ENCODE measurements at regions not wholly inside any gene's neighbourhood (a gene's known extent, or its start where the extent isn't known, plus 50 kb on each side); places are given as distances from the start of the nearest gene placed in this dataset.

GRCh38 chr11:11789735-11790369, 51.9 kb upstream of the USP47 start:
- DNase-seq (ENCODE audit: low spot score) (peak; percentile 33), FAIRE-seq (no peak)

DNA sequence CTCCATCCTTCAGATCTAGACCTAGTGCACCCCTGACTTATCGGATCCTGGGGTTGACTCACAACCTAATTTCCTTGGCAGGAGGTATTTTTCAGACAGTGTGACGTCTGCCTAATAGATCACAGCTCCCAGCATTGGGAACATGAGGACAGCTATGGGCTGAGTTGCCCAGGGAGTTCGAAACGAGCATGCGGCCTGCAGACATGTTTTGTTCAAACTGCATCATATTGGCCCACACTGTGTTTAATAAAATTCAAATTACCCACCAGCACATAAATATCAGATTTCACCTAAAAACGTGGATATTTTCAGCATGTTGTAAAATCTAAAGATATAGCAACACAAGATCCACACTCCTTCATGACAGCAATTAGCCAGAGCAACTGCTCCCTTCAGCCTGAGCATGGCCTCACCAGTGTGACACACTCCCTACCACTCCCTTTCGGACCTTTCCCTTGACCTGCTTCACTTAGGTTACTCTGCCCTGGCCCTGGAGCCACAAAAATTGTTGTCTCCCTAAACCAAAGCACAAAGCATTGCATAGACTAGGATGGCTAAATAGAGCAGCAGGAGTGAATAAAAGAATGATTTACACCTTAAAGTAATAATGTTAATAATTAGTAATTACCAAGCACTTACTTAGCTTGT, 53.6 kb upstream of the USP47 start:
- no peak for DNase-seq (ENCODE audit: low spot score)
- FAIRE-seq, result no peak

DNA sequence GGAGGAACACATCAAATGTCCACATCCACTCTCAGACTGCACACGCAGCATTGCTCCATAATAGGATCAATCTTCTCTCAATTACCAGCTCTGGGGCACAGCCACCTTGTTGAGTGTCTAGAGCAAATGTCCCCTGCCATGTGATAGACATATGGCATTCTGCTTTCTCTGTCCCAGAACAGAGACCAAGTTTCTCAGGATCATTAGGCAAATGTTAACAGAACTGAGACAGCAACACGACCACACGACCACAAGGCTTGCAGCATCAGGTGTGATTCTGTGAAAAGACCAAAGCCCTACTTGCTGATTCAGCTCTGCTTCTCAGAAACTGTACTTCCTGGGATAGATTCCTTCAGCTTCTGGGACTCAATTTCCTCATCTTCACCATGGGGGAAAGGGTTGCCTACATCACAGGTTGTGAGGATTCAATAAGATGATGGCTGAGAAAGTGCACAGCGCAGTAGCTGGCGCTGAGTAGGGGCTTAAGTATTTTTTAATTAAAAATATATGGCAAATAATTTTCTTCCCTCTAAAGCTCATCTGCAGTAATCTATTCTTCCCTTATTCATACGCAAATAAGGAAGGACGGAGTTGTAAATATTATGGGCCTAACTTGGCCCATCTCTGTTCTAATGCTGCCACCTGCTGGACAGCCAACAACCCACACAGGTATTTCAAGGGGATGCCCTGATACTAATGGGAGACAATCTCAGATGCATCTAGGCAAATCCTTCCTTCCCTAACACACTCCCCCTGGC, 54.3 kb upstream of the USP47 start:
- FAIRE-seq (no peak), DNase-seq (ENCODE audit: low spot score) (peak; percentile 73)

GRCh38 chr11:11786771-11787170, 55.0 kb upstream of the USP47 start:
- peak; percentile 30 for DNase-seq (ENCODE audit: low spot score)
- no peak for FAIRE-seq

GRCh38 chr11:11786234-11786633, 55.5 kb upstream of the USP47 start:
- DNase-seq (ENCODE audit: low spot score) (no peak), FAIRE-seq (no peak)

GRCh38 chr11:11782532-11783110, 59.2 kb upstream of the USP47 start:
- DNase-seq (ENCODE audit: low spot score), result no peak
- no peak for FAIRE-seq

DNA sequence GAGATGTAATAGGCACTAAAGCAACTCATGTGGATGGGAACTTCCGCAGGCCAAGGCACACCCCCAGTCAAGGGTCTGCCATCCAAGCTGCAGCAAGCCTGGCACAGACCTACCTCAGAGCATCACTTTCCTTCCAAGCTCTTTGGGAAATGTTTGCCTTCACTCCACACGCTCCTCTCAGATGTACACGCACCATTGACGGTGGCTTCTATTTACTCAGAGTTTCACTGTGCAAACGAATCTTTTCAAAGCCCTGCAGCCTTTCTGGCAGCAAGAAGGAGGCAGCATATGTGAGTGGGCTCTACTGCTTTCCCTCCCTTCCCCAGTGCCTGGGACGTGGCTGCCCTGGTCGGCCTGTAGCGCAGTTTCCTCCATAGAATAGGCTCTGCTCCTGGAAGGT, 60.9 kb upstream of the USP47 start:
- FAIRE-seq (no peak), DNase-seq (ENCODE audit: low spot score) (no peak)

- DNase-seq (ENCODE audit: low spot score) (no peak), FAIRE-seq (no peak)
Observed at GRCh38 chr11:11779975-11780374, 61.8 kb upstream of the USP47 start.

- DNase-seq (ENCODE audit: low spot score) (no peak), FAIRE-seq (no peak)
Observed at GRCh38 chr11:11777897-11778296, 63.9 kb upstream of the USP47 start.

- FAIRE-seq, result no peak
Observed at GRCh38 chr11:11776714-11777113, 65.1 kb upstream of the USP47 start.

GRCh38 chr11:11774928-11775327, 66.8 kb upstream of the USP47 start:
- DNase-seq (ENCODE audit: low spot score), result no peak
- FAIRE-seq, result no peak

More at GRCh38 chr11:11776714-11777113, 65.1 kb upstream of the USP47 start:
- no peak for DNase-seq (ENCODE audit: low spot score)

DNA sequence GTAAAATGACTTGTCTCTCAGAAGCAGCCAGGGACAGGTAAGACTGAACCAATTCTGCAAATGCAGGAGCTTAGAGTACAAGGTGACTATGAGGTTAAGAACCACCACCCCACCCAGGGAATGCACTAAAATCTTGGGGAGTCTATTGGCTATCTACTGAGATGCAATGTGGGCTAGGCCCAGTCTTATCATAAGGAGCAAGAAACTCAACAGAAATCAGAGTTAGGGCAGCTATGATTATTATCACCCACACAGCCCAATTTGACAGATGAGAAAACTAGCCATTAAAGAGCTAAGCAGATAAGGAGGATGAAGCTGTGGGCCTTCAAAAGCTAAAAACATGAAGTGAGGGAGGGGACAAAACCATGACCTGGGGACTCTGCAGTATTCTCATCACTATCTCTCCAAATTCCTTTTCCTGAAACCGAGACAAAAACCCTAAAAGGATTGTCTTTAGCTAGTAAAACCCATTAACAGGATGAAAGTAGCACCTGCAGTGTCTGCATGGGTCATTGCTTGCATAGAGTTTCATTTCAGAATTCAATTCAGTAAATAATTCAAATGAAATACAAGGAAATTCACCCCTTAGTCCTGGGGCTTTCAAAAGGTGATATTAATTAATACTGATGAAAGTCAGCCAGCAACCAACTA, 68.8 kb upstream of the USP47 start:
- no peak for FAIRE-seq
- no peak for DNase-seq (ENCODE audit: low spot score)

DNA sequence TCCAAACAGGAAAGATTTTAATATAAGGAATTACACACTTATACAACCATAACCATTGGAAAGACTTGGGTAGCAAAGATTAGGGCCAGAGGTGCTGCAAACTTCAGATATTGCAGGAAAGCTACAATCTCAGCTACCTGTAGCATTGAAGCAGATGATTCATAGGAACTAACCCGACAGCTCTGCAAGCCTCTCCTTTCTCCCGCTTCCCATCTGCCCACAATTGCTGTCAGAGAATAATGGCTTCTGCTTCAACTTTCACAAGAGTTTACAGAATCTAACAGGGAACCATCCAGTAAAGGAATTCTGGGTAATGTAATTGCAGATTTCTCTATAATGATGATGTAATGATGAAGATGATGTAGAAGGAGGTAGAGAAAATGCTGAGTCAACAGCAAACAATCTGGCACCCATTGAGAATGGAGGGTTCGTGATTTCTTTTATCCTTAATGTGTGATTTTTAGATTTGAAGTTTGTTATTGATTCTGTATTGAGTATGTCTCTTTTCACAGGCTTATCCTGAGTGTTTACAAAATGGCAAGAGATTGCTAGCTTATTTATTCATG, 70.8 kb upstream of the USP47 start:
- no peak for DNase-seq (ENCODE audit: low spot score)
- no peak for FAIRE-seq

DNA sequence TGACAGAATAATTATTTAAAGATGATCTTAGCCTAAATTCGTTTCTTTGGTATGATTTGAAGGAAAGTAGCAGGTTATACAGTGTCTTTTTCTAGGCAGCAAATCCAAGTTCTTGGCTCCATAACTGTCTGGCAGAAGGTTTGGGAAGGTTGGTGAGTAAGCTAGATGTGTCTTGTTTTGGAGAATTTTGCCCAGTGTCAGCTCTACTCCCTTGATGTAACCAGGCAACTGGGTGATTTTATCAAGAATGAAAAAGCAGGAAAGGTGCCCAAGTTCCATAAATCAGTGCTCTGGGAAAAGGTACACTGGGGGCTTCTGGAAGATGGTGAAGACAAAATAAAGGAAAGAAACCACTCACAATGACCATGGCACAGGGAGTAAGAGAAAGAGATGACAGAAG, 71.5 kb upstream of the USP47 start:
- no peak for DNase-seq (ENCODE audit: low spot score)
- no peak for FAIRE-seq

DNA sequence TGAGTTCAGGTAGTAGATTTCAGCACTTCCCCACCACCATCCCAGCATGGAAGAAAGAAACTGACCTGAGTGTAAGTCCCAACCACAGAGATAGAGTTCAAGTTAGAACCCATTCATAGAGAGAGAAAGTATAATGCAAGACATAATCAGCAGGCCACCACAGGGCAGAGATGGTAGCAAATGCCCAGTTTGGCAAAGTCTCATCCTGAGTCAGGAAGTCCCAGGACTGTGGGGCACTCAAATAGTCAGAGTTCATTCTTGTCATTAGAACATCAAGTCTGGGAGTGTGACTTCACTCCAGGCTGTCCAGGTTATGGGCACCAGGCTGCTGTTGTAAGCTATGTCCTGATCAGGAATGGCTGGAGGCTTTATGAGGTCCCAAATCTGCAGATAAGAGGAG, 72.0 kb upstream of the USP47 start:
- no peak for FAIRE-seq

DNA sequence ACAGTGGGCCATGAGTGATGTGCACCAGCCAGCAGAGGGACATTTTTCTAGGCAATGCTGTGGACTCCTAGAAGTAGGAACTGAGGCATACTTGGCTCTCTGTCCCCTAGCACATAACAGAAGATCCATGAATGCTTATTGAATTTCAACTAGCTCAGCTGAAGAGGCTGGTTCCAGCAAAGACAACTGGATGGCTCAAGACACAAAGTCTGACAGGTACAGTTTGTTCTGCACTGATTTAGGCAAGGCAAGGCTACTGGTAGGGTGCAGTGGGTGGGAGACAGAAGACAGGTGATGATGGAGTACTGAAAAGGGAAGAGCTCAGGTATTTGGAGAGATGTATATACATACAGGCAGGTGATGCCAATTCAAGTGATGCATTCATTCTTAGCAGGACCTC, 72.4 kb upstream of the USP47 start:
- DNase-seq (ENCODE audit: low spot score) (no peak), FAIRE-seq (no peak)

More for the DNA sequence above, 72.0 kb upstream of the USP47 start:
- no peak for DNase-seq (ENCODE audit: low spot score)

DNA sequence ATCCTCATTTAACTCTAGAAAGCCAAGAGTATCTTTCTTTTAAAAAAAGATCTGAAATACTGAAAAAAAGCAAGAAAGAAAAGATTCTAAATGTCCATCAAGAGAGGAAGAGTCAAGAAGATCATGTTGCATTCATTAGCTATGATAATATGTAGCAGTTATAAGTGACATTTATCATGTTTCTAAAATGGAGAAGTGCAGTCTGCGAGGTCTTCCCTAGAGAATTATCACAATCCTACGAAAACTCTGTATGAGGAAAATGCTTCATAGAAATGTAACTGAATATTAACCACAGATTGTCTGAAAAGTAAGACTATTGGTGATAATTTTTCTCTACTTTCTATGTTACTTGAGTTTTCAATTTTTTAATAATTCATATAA, 77.4 kb upstream of the USP47 start:
- no peak for FAIRE-seq

DNA sequence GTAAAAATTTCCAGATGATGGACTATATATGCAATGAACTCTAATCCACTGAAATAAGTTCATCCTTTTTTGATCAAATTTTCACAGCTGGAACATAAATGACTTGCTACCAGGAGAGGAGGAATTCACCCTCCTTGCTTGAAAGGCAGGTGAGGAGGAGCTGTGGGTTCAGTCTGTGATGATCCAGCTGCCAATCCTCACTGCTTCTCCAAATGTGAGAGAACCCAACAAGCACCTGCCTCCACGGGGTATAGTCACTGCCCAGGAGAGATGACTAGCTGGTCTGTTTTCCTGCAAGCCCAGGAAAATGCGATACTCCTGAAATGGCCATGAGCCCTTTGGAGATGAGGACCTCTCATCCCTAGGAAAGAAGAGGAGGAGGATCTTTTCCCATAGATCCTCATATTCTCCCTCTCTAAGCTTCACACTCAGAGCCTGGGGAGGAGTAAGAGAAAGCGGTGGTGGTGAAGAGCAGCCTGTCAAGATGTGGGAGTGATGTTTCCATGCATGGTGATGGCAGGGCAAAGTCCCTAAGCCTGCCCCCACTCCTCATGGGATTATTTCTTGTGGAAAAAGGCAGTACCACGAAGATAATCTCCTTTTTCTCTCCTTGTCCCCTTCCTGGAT, 77.9 kb upstream of the USP47 start:
- no peak for DNase-seq (ENCODE audit: low spot score)
- FAIRE-seq, result no peak

More for the DNA sequence above, 77.4 kb upstream of the USP47 start:
- no peak for DNase-seq (ENCODE audit: low spot score)

DNA sequence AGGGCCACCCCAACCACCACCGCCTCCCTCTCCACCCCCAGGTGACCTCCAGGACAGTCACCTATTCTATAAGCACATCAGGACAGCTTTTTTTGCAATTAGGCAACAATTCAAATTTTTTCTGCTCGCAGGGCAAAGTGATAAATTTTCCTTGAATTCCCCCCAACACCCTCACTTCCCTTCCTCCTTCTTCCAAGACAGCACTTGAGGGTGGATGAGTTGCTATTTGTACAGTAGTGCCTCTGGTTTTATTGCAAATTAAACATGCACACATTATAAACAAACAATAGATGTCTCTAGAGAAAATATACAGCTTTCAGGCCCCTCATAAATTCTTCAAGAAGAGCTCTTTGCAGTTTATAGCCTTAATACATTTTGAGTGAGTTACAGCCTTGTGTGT, 80.9 kb upstream of the USP47 start:
- FAIRE-seq, result no peak
- DNase-seq (ENCODE audit: low spot score), result no peak

- DNase-seq (ENCODE audit: low spot score) (no peak), FAIRE-seq (no peak)
Observed at GRCh38 chr11:11758603-11759196, 83.1 kb upstream of the USP47 start.

DNA sequence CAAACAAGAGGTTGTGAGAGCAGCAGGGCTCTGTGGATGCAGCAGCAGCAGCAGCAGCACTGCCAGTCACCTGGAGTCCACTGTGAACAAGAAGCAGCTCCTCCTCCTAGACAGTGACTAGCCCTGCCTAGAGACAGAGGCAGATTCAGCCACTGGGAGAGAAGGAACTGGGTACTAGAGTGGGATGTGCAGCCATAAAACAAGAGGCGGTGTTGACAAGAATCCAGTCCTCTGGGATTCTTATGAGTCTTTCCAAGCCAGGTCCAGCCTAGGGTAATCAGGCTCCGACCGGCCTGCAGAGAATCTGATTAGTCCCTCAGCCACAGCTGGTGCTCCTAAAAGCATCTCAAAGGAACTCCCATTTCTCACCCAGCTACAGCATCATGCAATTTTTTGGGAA, 83.9 kb upstream of the USP47 start:
- no peak for DNase-seq (ENCODE audit: low spot score)
- no peak for FAIRE-seq

All from urothelium cell line (cell line).